MV-4-11 (cell line): ENCODE measurements at regions not wholly inside any gene's neighbourhood (a gene's known extent, or its start where the extent isn't known, plus 50 kb on each side); places are given as distances from the start of the nearest gene placed in this dataset.
A peak's percentile ranks its signal among the peaks of the same experiment; 100 is the strongest.
"Not testable (repeated sequence)": the region's sequence is repeated elsewhere in the genome, so short reads cannot be mapped to it uniquely, and the experiment has no call there.

Experiments used
- DNase-seq: peaks from one replicate; lab custom pipeline; 2025; lab: John Stamatoyannopoulos, UW

GRCh38 chr5:130479045-130479804, 575.0 kb downstream of the CHSY3 start:
- DNase-seq = no peak

GRCh38 chr5:130476325-130476724, 572.1 kb downstream of the CHSY3 start:
- DNase-seq = no peak

GRCh38 chr5:130462516-130462915, 558.3 kb downstream of the CHSY3 start:
- DNase-seq = no peak

DNA sequence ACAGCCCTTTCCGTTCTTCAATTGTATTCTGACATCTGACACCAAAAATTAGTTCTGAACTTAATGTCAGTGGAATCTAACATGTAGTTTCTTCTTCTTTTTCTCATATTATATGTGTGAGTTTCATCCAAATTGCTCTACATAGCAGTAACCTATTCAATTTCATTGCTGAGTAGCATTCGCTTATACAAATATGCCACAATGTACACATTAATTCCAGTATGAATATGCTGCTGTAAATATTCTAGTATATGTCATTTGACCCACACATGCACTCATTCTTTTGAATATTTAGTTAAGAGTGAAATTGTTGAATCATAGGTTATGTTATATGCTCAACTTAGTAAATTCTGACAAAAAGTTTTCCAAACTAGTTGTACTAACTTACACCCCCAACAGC, 550.9 kb downstream of the CHSY3 start:
- no peak for DNase-seq

GRCh38 chr5:130452744-130453143, 548.5 kb downstream of the CHSY3 start:
- no peak for DNase-seq

DNA sequence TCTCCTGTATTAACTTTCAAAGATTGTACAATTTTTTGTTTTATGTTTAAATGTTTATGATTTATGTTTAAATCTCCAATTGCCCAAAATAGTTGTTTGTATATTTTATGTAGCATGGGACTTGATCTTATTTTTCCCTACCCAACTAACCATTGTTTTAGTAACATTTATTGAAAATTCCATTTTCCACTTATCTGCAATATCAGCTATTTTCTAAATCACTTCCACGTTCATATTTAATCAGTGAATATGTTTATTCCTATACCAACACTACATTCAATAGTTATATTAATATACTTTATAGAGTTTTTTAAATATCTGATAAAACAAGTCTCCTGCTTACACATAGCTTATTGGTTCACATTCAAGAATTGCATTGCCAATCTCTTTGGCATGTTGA, 532.2 kb downstream of the CHSY3 start:
- no peak for DNase-seq

- no peak for DNase-seq
Observed at GRCh38 chr5:130427222-130427955, 523.1 kb downstream of the CHSY3 start.

DNA sequence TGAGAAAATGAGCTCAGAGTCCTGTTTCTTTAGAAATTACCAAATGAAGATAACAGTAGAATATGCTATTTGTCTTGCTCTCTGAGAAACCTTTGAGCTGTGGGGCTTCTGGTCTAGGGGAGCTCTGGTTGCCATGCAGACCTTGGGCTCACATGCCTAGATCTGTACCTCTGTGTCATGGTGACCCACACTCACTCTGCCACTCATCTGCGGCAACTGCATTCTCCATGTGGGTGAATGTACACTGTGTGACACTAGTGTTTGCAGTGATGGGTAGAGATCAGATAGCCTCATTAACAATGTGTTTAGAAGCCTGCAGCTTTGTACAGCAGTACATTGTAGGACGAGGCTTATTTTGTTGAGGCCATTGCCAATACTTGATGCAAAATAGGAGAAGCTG, 521.2 kb downstream of the CHSY3 start:
- peak; percentile 45 for DNase-seq

GRCh38 chr5:130424341-130424740, 520.1 kb downstream of the CHSY3 start:
- DNase-seq = no peak

DNA sequence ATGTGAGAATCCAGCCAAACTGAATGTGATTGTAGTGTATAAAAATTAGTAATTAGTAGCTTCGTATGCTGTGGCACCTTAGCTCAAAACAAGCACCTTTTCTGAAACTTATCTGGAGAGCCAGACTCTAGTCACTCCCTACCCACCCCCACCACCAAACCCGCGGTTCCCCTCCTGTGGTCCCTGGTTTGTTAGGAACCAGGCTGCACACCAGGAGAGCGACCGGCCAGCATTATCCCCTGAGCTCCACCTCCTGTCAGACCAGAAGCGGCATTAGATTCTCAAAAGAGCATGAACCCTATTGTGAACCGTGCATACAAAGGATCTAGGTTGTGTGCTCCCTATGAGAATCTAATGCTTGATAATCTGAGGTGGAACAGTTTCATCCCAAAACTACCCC, 498.6 kb downstream of the CHSY3 start:
- DNase-seq = no peak

DNA sequence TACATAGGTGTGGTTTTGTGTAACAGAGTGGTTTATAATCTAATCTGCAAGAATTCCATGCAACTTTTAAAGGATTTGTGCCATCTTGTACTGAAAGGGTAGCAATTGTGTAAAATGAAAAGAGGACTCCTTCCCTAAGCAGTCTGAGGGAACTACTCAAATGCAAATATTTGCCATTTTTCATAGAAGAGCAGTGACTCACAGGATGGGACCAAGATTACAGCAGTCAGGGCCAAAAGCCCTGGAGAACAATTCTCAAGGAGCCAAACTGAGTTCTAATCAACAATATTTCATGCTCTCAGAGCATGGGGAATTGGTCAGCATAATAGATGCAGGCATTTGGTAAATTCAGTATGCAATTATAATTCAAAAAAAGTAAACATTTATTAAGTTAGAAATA, 495.8 kb downstream of the CHSY3 start:
- DNase-seq = no peak

GRCh38 chr5:130398825-130399224, 494.6 kb downstream of the CHSY3 start:
- no peak for DNase-seq

DNA sequence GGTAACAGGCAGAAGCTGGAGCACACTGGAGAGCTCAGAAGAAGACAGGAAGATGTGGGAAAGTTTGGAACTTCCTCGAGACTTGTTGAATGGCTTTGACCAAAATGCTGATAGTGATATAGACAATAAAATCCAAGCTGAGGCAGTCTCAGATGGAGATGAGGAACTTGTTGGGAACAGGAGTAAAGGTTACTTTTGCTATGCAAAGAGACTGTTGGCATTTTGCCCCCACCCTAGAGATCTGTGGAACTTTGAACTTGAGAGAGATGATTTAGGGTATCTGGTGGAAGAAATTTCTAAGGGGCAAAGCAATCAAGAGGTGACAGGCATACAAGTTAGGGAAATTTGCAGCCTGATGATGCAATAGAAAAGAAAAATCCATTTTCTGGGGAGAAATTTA, 493.5 kb downstream of the CHSY3 start:
- DNase-seq = not testable (repeated sequence)

DNA sequence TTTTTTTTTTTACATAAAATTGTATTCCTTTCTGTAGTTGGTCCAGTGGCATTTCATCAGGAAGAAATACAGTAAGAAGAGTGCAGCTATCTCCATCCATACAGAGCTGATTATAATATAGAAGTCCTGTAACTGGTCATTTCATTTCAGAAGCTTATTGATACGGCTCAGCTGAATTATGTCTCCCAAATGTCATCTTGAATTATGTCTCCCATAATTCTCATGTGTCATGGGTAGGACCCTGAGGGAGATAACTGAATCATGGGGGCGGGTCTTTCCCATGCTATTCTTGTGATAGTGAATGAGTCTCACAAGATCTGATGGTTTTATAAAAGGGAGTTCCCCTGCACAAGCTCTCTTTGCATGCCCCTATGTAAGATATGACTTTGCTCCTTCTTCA, 492.9 kb downstream of the CHSY3 start:
- DNase-seq = no peak

GRCh38 chr5:130391727-130392264, 487.5 kb downstream of the CHSY3 start:
- not testable (repeated sequence) for DNase-seq

GRCh38 chr5:130386155-130386554, 481.9 kb downstream of the CHSY3 start:
- DNase-seq = no peak

DNA sequence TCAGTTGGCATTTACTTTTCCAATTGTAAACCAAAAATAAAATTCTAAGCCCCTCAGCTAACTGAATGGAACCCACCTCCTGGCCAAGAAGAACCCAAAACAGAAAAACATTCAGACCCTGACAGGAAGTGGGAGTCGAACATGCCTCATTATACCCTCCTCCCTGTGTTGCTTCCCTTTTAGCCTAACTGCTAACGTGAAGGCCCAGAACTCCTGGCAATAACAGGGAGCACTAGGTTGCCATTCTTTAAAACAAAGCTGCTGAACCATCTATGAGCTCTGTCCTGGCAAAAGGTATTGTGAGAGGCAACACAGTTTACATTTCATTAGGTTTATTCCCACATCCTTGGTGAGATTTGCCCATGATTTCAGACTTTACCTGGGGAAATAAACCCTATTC, 481.4 kb downstream of the CHSY3 start:
- DNase-seq = peak; percentile 10

GRCh38 chr5:130365956-130366355, 461.7 kb downstream of the CHSY3 start:
- no peak for DNase-seq

GRCh38 chr5:130350131-130350530, 445.9 kb downstream of the CHSY3 start:
- DNase-seq = no peak

- DNase-seq = no peak
Observed at GRCh38 chr5:130337179-130337888, 433.1 kb downstream of the CHSY3 start.

- no peak for DNase-seq
Observed at GRCh38 chr5:130335117-130335516, 430.9 kb downstream of the CHSY3 start.

DNA sequence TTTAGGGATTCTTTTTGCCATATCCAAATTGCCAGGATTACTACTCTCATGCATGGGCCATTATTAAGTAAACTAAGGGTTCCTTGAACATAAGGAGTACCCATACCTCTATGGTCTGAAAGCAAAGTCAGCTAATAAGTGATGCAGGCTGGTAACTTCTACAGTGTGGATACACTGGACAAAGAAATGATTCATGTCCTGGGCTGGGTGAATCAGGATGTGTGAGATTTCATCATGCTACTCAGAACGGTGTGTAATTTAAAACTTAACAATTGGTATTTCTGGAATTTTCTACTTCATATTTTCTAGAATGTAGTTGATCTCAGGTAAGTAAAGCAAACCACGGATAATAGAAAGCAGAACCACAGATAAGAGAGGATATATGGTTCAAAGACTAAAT, 428.8 kb downstream of the CHSY3 start:
- DNase-seq = no peak

- peak; percentile 58 for DNase-seq
Observed at GRCh38 chr5:130331332-130331731, 427.1 kb downstream of the CHSY3 start.
